Ascending aorta (tissue), 2 donors: ENCODE measurements at regions not wholly inside any gene's neighbourhood (a gene's known extent, or its start where the extent isn't known, plus 50 kb on each side); places are given as distances from the start of the nearest gene placed in this dataset.

Experiments
- DNase-seq, 2 donors: peaks; one replicate each; pipeline ENCODE4 v3.0.0-alpha.2; 2019; ENCODE audit warnings: low spot score in 2 of 2
- H3K27ac ChIP-seq, 2 donors: fragments of 200-600 bp; sonication (generic); one replicate each; pipeline ENCODE4 v1.5.1; 2016 to 2017; ENCODE audit warnings: mild to moderate bottlenecking in 1 of 2
- H3K27me3 ChIP-seq: fragments of 200-600 bp; sonication (generic); one replicate; pipeline ENCODE4 v1.5.1; 2017
- H3K36me3 ChIP-seq, 2 donors: fragments of 200-600 bp; sonication (generic); one replicate each; pipeline ENCODE4 v1.5.1; 2016
- H3K4me1 ChIP-seq, 2 donors: fragments of 200-600 bp; sonication (generic); one replicate each; pipeline ENCODE4 v1.5.1; 2016 to 2017; ENCODE audit warnings: mild to moderate bottlenecking in 1 of 2
- H3K4me3 ChIP-seq, 2 donors: fragments of 200-600 bp; sonication (generic); one replicate each; pipeline ENCODE4 v1.5.1; 2016 to 2017; ENCODE audit warnings: mild to moderate bottlenecking in 1 of 2
- H3K9me3 ChIP-seq, 2 donors: fragments of 200-600 bp; sonication (generic); one replicate each; pipeline ENCODE4 v1.5.1; 2016
- intact Hi-C: fragments of 100-400 bp; cut with DNase I; formaldehyde crosslinking; loops from one replicate; pipeline ENCODE4 v1.15.1; 2023
- TF ChIP-seq, protein P1 (sequence below), 3 experiments: fragments of 200-600 bp in 2 of 3; fragments of 450-650 bp in 1 of 3; sonication (generic) in 2 of 3; IDR thresholded peaks; one replicate each; pipeline ENCODE4 v1.5.1; 2016 to 2019; ENCODE audit warnings: antibody characterized with exemption in 3 of 3, mild to moderate bottlenecking in 1 of 3, moderate library complexity in 1 of 3

DNA sequence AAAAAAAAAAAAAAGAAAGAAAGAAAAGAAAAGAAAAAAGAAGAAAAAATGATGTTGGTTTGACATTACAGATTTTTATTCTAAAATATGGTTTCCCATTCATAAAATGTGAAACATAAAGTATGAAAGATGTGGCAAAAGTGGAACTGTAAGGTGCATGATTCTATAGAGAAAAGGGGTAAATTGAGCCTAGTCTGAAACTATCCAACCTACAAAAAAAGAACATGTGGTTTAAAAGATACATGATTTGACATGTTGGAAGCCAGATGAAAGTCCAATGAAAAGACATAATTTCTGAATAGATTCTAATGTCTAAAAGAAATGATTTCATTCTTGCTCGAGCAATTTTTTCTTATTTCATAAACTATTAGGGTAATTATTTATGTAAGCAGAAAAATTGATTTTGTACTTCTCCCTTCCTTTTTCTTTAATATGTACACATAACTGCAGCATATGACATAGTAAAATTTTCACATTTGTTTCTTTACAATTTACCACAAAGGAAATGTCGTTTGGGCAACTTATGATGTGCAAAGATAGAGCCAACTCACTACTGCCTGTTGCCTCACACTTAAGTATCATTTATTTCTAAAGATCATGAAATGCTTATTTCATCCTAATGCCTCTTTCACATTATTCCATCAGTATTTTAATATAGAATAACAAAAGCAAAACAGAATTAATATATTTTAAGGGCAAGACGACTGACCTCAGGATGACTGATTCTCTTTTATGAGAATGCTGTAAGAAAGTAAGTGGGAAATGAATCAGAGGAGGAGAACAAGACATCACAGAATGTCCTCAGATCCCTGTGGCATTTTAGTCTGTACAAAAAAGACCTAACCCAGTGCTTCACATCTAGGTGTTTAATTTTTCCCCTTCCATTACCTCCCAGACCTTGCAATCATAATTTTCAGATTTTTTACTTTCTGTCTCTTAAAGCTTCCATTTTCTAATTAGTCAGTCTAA lies 165.8 kb upstream of the HMCN1 start:
- intact Hi-C loops = no loop called here
- Histone ChIP-seq H3K36me3 (no peaks in the 10 kb centered on the region), H3K27me3 (no peaks in the 10 kb centered on the region), H3K4me3 (no peak overlapping the region), H3K4me1 (no peaks in the 10 kb centered on the region), H3K27ac (no peak overlapping the region), H3K9me3 (no peaks in the 10 kb centered on the region)
- no peak for DNase-seq
- TF ChIP-seq, protein P1, sequence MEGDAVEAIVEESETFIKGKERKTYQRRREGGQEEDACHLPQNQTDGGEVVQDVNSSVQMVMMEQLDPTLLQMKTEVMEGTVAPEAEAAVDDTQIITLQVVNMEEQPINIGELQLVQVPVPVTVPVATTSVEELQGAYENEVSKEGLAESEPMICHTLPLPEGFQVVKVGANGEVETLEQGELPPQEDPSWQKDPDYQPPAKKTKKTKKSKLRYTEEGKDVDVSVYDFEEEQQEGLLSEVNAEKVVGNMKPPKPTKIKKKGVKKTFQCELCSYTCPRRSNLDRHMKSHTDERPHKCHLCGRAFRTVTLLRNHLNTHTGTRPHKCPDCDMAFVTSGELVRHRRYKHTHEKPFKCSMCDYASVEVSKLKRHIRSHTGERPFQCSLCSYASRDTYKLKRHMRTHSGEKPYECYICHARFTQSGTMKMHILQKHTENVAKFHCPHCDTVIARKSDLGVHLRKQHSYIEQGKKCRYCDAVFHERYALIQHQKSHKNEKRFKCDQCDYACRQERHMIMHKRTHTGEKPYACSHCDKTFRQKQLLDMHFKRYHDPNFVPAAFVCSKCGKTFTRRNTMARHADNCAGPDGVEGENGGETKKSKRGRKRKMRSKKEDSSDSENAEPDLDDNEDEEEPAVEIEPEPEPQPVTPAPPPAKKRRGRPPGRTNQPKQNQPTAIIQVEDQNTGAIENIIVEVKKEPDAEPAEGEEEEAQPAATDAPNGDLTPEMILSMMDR (IDR thresholded peaks at IDR 0.05) = no peak

DNA sequence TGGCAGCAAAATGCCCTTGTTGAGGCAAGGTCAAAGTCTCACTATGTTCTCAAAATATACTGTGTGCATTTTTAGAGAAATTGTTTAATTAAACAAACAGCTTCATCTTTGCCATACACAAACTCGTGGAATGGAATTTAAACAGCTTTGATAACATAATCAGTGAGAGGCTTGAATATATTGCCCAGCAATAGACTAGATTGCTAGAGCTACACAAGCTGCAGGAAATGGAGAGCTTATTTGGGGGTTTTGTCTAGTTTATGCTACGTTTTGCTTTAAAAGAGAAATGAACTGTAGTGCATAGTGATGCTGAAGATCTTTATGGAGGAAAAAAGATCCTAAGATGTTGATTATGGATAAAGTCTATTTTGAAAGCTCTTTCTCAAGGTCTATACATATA lies 166.8 kb upstream of the HMCN1 start:
- Histone ChIP-seq H3K4me1 (no peaks in the 10 kb centered on the region), H3K4me3 (no peak overlapping the region), H3K9me3 (no peaks in the 10 kb centered on the region), H3K36me3 (no peaks in the 10 kb centered on the region), H3K27ac (no peak overlapping the region), H3K27me3 (no peaks in the 10 kb centered on the region)
- TF ChIP-seq, protein P1 (IDR thresholded peaks at IDR 0.05) = no peak
- DNase-seq = no peak
- intact Hi-C loops = no loop called here

DNA sequence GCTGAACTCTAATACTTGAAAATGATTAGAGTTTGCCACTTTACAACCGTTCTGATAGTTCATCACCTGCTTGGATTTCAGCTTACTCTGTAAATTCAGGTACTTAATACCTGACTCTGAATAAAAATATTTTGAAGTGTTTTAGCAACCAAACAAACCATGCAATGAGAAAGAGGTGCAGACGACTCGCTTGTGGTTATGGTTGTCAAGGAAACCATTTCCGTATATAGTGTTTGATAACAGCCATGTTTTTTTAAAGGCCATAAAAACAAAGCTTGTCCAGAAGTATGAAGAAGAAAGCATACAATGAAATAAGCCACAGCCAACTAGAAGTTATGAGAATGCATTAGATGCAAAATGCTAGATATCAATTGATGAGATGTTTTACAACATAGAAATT lies 167.2 kb upstream of the HMCN1 start:
- TF ChIP-seq, protein P1 (IDR thresholded peaks at IDR 0.05) = no peak
- Histone ChIP-seq H3K27ac (no peak overlapping the region), H3K36me3 (no peaks in the 10 kb centered on the region), H3K4me1 (no peaks in the 10 kb centered on the region), H3K9me3 (no peaks in the 10 kb centered on the region), H3K4me3 (no peak overlapping the region), H3K27me3 (no peaks in the 10 kb centered on the region)
- no peak for DNase-seq
- intact Hi-C loops = no loop called here

DNA sequence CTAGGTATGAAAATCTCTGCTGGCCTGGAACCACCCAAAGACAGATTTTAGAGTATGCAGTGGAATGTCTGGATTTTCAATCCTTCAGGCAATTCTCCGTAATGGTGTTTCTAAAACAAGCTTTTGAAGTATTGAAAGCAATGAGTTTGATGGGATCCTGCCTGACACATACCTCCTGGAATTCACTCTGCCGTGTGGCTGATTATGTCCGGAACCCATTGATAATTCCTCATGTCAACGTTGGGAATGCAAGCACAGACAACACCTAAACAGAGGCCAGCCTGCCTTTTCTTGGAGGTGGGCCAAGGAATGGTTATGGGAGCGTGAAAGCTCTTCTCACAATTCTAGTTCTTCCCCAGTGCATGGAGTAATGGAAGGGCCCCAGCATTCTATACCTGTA lies 168.9 kb upstream of the HMCN1 start:
- Histone ChIP-seq H3K4me3 (no peak overlapping the region), H3K27ac (no peak overlapping the region), H3K4me1 (no peaks in the 10 kb centered on the region), H3K36me3 (no peaks in the 10 kb centered on the region), H3K27me3 (no peaks in the 10 kb centered on the region), H3K9me3 (no peaks in the 10 kb centered on the region)
- TF ChIP-seq, protein P1 (IDR thresholded peaks at IDR 0.05) = no peak
- intact Hi-C loops = no loop called here
- no peak for DNase-seq

DNA sequence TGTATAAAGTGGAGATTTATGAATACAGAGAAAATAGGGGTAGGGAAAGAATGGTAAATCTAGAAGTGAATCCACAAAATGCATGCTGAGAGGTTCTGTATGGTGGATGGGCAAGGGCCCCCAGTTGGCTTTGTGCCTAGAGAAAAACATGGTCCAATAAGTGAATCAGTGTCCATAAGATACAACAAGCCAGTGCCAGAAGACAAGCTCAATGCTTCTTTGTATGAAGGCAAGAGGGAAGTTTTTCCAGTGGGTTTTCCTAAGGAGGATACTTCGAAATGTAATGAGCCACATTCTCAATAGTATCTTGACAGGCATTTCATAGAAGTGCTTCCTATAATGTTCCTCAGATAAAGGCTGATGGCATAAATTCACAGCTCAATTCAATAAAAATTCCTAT lies 169.4 kb upstream of the HMCN1 start:
- H3K36me3 ChIP-seq = no peaks in the 10 kb centered on the region
- no peak for DNase-seq
- TF ChIP-seq, protein P1 (IDR thresholded peaks at IDR 0.05) = no peak

More for the DNA sequence above, 169.4 kb upstream of the HMCN1 start:
- Histone ChIP-seq H3K27me3 (no peaks in the 10 kb centered on the region), H3K4me3 (no peak overlapping the region), H3K9me3 (no peaks in the 10 kb centered on the region), H3K27ac (no peak overlapping the region), H3K4me1 (no peaks in the 10 kb centered on the region)
- intact Hi-C loops = no loop called here
